Stimulated activated naive B cell treated with anti-CD40 and anti-IgM and Interleukin-4, amounts not matched to agents 10 μg/mL and 1 μg/mL and 100 μg/mL, for 72 hours (primary cell): ENCODE measurements at regions not wholly inside any gene's neighbourhood (a gene's known extent, or its start where the extent isn't known, plus 50 kb on each side); places are given as distances from the start of the nearest gene placed in this dataset.
"Not testable (repeated sequence)": the region's sequence is repeated elsewhere in the genome, so short reads cannot be mapped to it uniquely, and the experiment has no call there.

Source experiments
- ATAC-seq, 2 donors: fragments of 150-1000 bp; cut with Tn5 transposase; replicated peaks; 2 replicates each; pipeline ENCODE4 v1.10.0; 2021; ENCODE audit warnings: moderate library complexity in 1 of 2
- DNase-seq: peaks from one replicate; pipeline ENCODE4 v3.0.0; 2021
- H3K27ac Mint-ChIP-seq: one replicate; pipeline ENCODE4 v1.8.0; 2022; ENCODE audit warnings: mild to moderate bottlenecking, mixed read lengths
- H3K27me3 Mint-ChIP-seq, 2 donors: one replicate each; pipeline ENCODE4 v1.8.0; 2022; ENCODE audit warnings: mixed read lengths in 2 of 2
- H3K36me3 Mint-ChIP-seq, 2 donors: one replicate each; pipeline ENCODE4 v1.8.0; 2022; ENCODE audit warnings: mixed read lengths in 2 of 2, mild to moderate bottlenecking in 1 of 2
- H3K4me1 Mint-ChIP-seq, 2 donors: one replicate each; pipeline ENCODE4 v1.8.0; 2022; ENCODE audit warnings: mixed read lengths in 2 of 2, mild to moderate bottlenecking in 1 of 2
- H3K4me3 Mint-ChIP-seq, 2 donors: one replicate each; pipeline ENCODE4 v1.8.0; 2022; ENCODE audit warnings: mild to moderate bottlenecking in 2 of 2, mixed read lengths in 2 of 2, moderate library complexity in 1 of 2
- H3K9me3 Mint-ChIP-seq, 2 donors: one replicate each; pipeline ENCODE4 v1.8.0; 2022; ENCODE audit warnings: mixed read lengths in 2 of 2, mild to moderate bottlenecking in 1 of 2

GRCh38 chr1:99550198-99550597 is 95.7 kb upstream of the PALMD start:
- no peak overlapping the region for H3K27ac Mint-ChIP-seq
- ATAC-seq = no peak
- H3K9me3 Mint-ChIP-seq = no peaks in the 10 kb centered on the region
- H3K4me3 Mint-ChIP-seq = no peak overlapping the region
- no peak for DNase-seq
- H3K4me1 Mint-ChIP-seq = no peaks in the 10 kb centered on the region
- no peaks in the 10 kb centered on the region for H3K36me3 Mint-ChIP-seq
- H3K27me3 Mint-ChIP-seq = peaks cover 0 to 4% of the 10 kb centered on the region in 2 donors

- DNase-seq (no peak), ATAC-seq (no peak)
- Mint-ChIP-seq H3K27me3 (peaks cover 0 to 4% of the 10 kb centered on the region in 2 donors), H3K4me1 (no peaks in the 10 kb centered on the region), H3K36me3 (no peaks in the 10 kb centered on the region), H3K27ac (no peak overlapping the region), H3K4me3 (no peak overlapping the region), H3K9me3 (no peaks in the 10 kb centered on the region)
These were observed 93.9 kb upstream of the PALMD start for GRCh38 chr1:99551812-99552614.

- Mint-ChIP-seq H3K4me1 (no peaks in the 10 kb centered on the region), H3K27me3 (peaks cover 0 to 4% of the 10 kb centered on the region in 2 donors), H3K4me3 (no peak overlapping the region), H3K9me3 (peaks cover 0 to 2% of the 10 kb centered on the region in 2 donors), H3K27ac (no peak overlapping the region), H3K36me3 (no peaks in the 10 kb centered on the region)
- no peak for ATAC-seq
- DNase-seq = no peak
These were observed 92.6 kb upstream of the PALMD start for GRCh38 chr1:99553301-99553700.

- H3K9me3 Mint-ChIP-seq, H3K4me3 Mint-ChIP-seq, H3K36me3 Mint-ChIP-seq, H3K27ac Mint-ChIP-seq, ATAC-seq, DNase-seq, H3K4me1 Mint-ChIP-seq, H3K27me3 Mint-ChIP-seq: not testable (repeated sequence)
These were observed 92.1 kb upstream of the PALMD start for GRCh38 chr1:99553819-99554218.

DNA sequence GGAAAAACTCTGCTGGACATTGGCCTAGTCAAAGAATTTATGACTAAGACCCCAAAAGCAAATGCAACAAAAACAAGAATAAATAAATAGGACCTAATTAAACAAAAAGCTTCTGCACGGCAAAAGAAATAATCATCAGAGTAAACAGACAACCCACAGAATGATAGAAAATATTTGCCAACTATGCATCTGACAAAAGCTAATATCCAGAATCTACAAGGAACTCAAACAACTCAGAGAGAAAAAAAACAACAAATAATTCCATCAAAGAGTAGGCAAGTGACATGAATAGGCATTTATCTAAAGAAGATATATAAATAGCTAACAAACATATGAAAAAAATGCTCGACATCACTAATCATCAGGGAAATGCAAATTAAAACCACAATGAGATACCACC is 91.2 kb upstream of the PALMD start:
- H3K36me3 Mint-ChIP-seq = no peaks in the 10 kb centered on the region
- H3K4me3 Mint-ChIP-seq = no peak overlapping the region

DNA sequence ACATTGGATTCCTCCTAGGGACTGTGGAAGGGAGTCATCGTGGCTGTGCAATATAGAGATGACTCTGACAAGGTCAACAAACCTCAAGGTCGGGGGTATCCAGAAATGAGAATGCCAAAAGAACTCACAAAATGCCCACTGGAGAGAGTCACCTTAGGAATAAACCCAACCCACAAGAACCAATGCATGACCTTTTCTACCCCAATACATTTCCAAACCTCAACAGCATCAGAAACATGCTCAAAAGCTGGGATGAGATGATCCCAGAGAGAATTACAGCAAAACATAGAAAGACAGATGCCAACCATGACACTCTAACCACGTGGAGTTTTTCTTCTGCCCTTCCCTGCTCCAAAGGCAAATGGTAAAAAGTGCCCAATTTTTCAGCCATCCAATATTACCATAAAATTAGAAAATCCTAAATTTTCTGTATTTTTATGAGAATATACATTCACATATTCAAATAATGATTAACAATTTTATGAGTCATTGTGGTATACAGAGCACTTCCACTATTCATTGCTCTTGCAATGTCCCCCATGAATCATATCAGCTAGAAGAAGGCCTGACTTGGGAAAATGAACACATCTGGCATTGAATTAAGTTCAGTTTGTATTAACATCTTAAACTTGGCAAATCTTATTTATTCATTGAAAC is 88.2 kb upstream of the PALMD start:
- Mint-ChIP-seq H3K27ac (no peak overlapping the region), H3K4me3 (no peak overlapping the region), H3K36me3 (no peaks in the 10 kb centered on the region), H3K27me3 (no peaks in the 10 kb centered on the region), H3K9me3 (peaks cover 4 to 5% of the 10 kb centered on the region in 2 donors), H3K4me1 (no peaks in the 10 kb centered on the region)
- DNase-seq (no peak), ATAC-seq (no peak)

More for the DNA sequence above, 91.2 kb upstream of the PALMD start:
- DNase-seq (no peak), ATAC-seq (no peak)
- peaks cover 0 to 4% of the 10 kb centered on the region in 2 donors for H3K27me3 Mint-ChIP-seq
- no peaks in the 10 kb centered on the region for H3K4me1 Mint-ChIP-seq
- no peak overlapping the region for H3K27ac Mint-ChIP-seq
- H3K9me3 Mint-ChIP-seq = peaks cover 0 to 2% of the 10 kb centered on the region in 2 donors

- H3K27me3 Mint-ChIP-seq = no peaks in the 10 kb centered on the region
- H3K9me3 Mint-ChIP-seq = peaks cover 5 to 8% of the 10 kb centered on the region in 2 donors
- no peak overlapping the region for H3K4me3 Mint-ChIP-seq
- ATAC-seq = no peak
- no peak for DNase-seq
- H3K36me3 Mint-ChIP-seq = no peaks in the 10 kb centered on the region
- no peaks in the 10 kb centered on the region for H3K4me1 Mint-ChIP-seq
- no peak overlapping the region for H3K27ac Mint-ChIP-seq
These were observed 86.7 kb upstream of the PALMD start for GRCh38 chr1:99559166-99559565.

DNA sequence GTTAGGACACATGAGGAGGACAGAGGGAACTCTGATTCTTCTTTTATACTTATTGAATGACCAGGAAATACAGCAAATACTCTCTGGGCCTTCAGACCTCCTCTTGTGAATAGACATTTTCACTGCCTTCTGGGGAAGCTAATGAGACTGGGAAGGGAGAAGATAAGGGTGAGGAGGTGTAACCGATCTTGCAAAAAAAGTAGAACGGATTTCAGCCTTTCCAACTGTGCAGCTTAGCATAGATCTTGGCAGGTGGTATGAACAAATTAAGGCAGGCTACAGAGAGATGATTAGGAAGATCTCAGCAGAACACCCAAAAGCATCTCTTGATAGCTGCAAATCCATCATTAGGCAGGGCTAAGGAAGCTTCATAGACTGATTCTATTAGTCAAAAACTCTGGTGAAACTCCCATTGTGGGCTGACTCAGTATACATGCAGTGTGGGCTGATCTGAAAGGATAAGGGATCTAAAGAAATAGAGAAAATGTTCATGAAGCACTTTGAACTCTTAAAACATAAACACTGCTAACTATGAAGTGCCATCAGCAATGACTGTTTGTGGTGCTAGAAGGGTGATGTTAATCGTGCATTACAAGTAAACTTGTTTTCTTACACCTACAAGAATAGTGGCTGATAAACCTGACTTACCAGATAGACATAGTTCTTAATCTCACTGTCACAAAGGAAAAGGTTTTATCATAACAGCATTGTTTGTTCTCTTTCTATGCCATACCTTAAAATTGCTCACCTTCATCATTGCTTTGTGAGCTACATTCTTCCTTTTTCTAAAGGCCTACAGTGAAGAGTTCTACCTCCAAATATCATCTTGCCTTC is 85.5 kb upstream of the PALMD start:
- no peak overlapping the region for H3K4me3 Mint-ChIP-seq
- H3K36me3 Mint-ChIP-seq = no peaks in the 10 kb centered on the region
- no peaks in the 10 kb centered on the region for H3K27me3 Mint-ChIP-seq
- no peaks in the 10 kb centered on the region for H3K4me1 Mint-ChIP-seq
- no peak for ATAC-seq
- no peak for DNase-seq
- H3K27ac Mint-ChIP-seq = no peak overlapping the region
- H3K9me3 Mint-ChIP-seq = peaks cover 8% of the 10 kb centered on the region in 2 donors

- Mint-ChIP-seq H3K27me3 (no peaks in the 10 kb centered on the region), H3K27ac (no peak overlapping the region), H3K4me3 (no peak overlapping the region), H3K36me3 (no peaks in the 10 kb centered on the region), H3K4me1 (no peaks in the 10 kb centered on the region), H3K9me3 (peaks cover 8% of the 10 kb centered on the region in 2 donors)
- ATAC-seq (no peak), DNase-seq (no peak)
These were observed 84.0 kb upstream of the PALMD start for GRCh38 chr1:99561952-99562351.

- ATAC-seq (no peak), DNase-seq (no peak)
- Mint-ChIP-seq H3K27ac (no peak overlapping the region), H3K4me3 (no peak overlapping the region), H3K9me3 (peaks cover 6 to 8% of the 10 kb centered on the region in 2 donors), H3K27me3 (no peaks in the 10 kb centered on the region), H3K4me1 (no peaks in the 10 kb centered on the region), H3K36me3 (no peaks in the 10 kb centered on the region)
These were observed 80.2 kb upstream of the PALMD start for GRCh38 chr1:99565606-99566289.

- H3K4me1 Mint-ChIP-seq = no peaks in the 10 kb centered on the region
- no peak overlapping the region for H3K4me3 Mint-ChIP-seq
- peaks cover 6 to 8% of the 10 kb centered on the region in 2 donors for H3K9me3 Mint-ChIP-seq
- no peak overlapping the region for H3K27ac Mint-ChIP-seq
- ATAC-seq (no peak), DNase-seq (no peak)
- H3K36me3 Mint-ChIP-seq = no peaks in the 10 kb centered on the region
- H3K27me3 Mint-ChIP-seq = no peaks in the 10 kb centered on the region
These were observed 79.5 kb upstream of the PALMD start for GRCh38 chr1:99566290-99567021.

- H3K9me3 Mint-ChIP-seq = peaks cover 0 to 1% of the 10 kb centered on the region in 2 donors
- no peak for ATAC-seq
- no peaks in the 10 kb centered on the region for H3K27me3 Mint-ChIP-seq
- no peaks in the 10 kb centered on the region for H3K4me1 Mint-ChIP-seq
- H3K4me3 Mint-ChIP-seq = no peak overlapping the region
- H3K27ac Mint-ChIP-seq = no peak overlapping the region
- DNase-seq = no peak
- H3K36me3 Mint-ChIP-seq = no peaks in the 10 kb centered on the region
These were observed 75.3 kb upstream of the PALMD start for GRCh38 chr1:99570486-99571089.

DNA sequence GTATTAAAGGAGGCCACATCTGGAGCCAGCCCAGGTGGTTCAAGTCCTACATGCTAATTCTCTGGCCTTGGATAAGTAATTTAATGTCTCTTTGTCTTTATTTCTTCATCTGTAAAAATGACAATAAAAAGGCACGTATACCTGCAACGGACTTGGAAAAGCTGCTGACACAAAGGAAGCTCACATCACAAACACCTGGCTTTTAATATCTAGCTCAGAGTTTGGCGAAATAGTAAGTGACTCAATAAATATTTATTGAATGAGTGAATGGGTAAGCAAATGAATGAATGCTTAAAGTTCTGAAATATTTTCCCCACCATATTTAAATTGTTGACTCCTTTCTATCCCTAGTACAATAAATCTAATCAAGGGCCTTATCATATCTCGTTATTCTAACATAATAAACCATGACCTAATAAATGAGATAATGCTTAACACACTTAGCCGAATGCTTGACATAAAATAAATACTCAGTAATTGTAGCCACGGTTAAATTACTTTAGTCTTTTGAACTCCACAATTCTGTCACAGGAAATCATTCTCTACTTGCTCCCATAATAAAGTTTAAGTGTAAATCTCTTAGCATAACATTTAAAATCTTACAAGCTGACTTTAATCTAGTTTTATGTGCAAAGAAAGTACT is 74.7 kb upstream of the PALMD start:
- H3K4me1 Mint-ChIP-seq = no peaks in the 10 kb centered on the region
- H3K36me3 Mint-ChIP-seq = no peaks in the 10 kb centered on the region
- DNase-seq = no peak
- no peak for ATAC-seq
- no peaks in the 10 kb centered on the region for H3K27me3 Mint-ChIP-seq
- H3K9me3 Mint-ChIP-seq = peaks cover 0 to 1% of the 10 kb centered on the region in 2 donors
- H3K27ac Mint-ChIP-seq = no peak overlapping the region
- no peak overlapping the region for H3K4me3 Mint-ChIP-seq
